HG03066 (cell line): ENCODE measurements at regions not wholly inside any gene's neighbourhood (a gene's known extent, or its start where the extent isn't known, plus 50 kb on each side); places are given as distances from the start of the nearest gene placed in this dataset.
"Not testable (repeated sequence)": the region's sequence is repeated elsewhere in the genome, so short reads cannot be mapped to it uniquely, and the experiment has no call there.

Experiments
- ATAC-seq: cut with Tn5 transposase; IDR thresholded peaks from one replicate; pipeline ENCODE4 v1.9.1; 2021; ENCODE audit warnings: low read depth; ENCODE audit not compliant: unreplicated experiment

- not testable (repeated sequence) for ATAC-seq
Observed at GRCh38 chr18:30839056-30839561, 203.4 kb downstream of the DSC3 start.

GRCh38 chr18:30828700-30829099 is 213.8 kb downstream of the DSC3 start:
- ATAC-seq = no peak

GRCh38 chr18:30819619-30820018 is 222.9 kb downstream of the DSC3 start:
- no peak for ATAC-seq

- no peak for ATAC-seq
Observed at GRCh38 chr18:30814446-30814845, 228.1 kb downstream of the DSC3 start.

- no peak for ATAC-seq
Observed at GRCh38 chr18:30811580-30811979, 231.0 kb downstream of the DSC3 start.

GRCh38 chr18:30810580-30810979 is 232.0 kb downstream of the DSC3 start:
- ATAC-seq = no peak

- no peak for ATAC-seq
Observed at GRCh38 chr18:30806823-30807222, 235.7 kb downstream of the DSC3 start.

- ATAC-seq = no peak
Observed at GRCh38 chr18:30800800-30801199, 241.7 kb downstream of the DSC3 start.

- no peak for ATAC-seq
Observed at GRCh38 chr18:30792051-30792450, 250.5 kb downstream of the DSC3 start.

GRCh38 chr18:30788411-30788991 is 254.0 kb downstream of the DSC3 start:
- not testable (repeated sequence) for ATAC-seq

- no peak for ATAC-seq
Observed at GRCh38 chr18:30787410-30787809, 255.1 kb downstream of the DSC3 start.

- no peak for ATAC-seq
Observed at GRCh38 chr18:30781601-30782000, 260.9 kb downstream of the DSC3 start.

- no peak for ATAC-seq
Observed at GRCh38 chr18:30775629-30776028, 266.9 kb downstream of the DSC3 start.

- ATAC-seq = not testable (repeated sequence)
Observed at GRCh38 chr18:30772170-30772569, 270.4 kb downstream of the DSC3 start.

- no peak for ATAC-seq
Observed at GRCh38 chr18:30766053-30766452, 276.5 kb downstream of the DSC3 start.

GRCh38 chr18:30765247-30765646 is 277.3 kb downstream of the DSC3 start:
- ATAC-seq = no peak

- no peak for ATAC-seq
Observed at GRCh38 chr18:30763902-30764350, 278.6 kb downstream of the DSC3 start.

GRCh38 chr18:30754846-30755245 is 287.7 kb downstream of the DSC3 start:
- no peak for ATAC-seq

- ATAC-seq = no peak
Observed at GRCh38 chr18:30748541-30748940, 294.0 kb downstream of the DSC3 start.

- no peak for ATAC-seq
Observed at GRCh38 chr18:30746224-30746623, 296.3 kb downstream of the DSC3 start.

- no peak for ATAC-seq
Observed at GRCh38 chr18:30743033-30743432, 299.5 kb downstream of the DSC3 start.

- ATAC-seq = no peak
Observed at GRCh38 chr18:30730915-30731314, 311.6 kb downstream of the DSC3 start.

- no peak for ATAC-seq
Observed at GRCh38 chr18:30727849-30728248, 314.7 kb downstream of the DSC3 start.
